NCI-H146 (cell line): ENCODE measurements at regions not wholly inside any gene's neighbourhood (a gene's known extent, or its start where the extent isn't known, plus 50 kb on each side); places are given as distances from the start of the nearest gene placed in this dataset.

Source experiments
- DNase-seq: peaks from one replicate; lab custom pipeline; 2025; lab: John Stamatoyannopoulos, UW

- DNase-seq: no peak
These were observed 425.3 kb upstream of the ANKRD30A start for GRCh38 chr10:36700123-36700522.

- DNase-seq: no peak
These were observed 432.6 kb upstream of the ANKRD30A start for GRCh38 chr10:36692759-36693158.

- no peak for DNase-seq
These were observed 436.7 kb upstream of the ANKRD30A start for GRCh38 chr10:36688717-36689116.

GRCh38 chr10:36683421-36683820, 442.0 kb upstream of the ANKRD30A start:
- no peak for DNase-seq

- no peak for DNase-seq
These were observed 443.4 kb upstream of the ANKRD30A start for GRCh38 chr10:36681751-36682632.

- DNase-seq: no peak
These were observed 445.8 kb upstream of the ANKRD30A start for GRCh38 chr10:36679554-36679953.

- no peak for DNase-seq
These were observed 448.0 kb upstream of the ANKRD30A start for GRCh38 chr10:36677431-36677768.

GRCh38 chr10:36676756-36677430, 448.5 kb upstream of the ANKRD30A start:
- DNase-seq: no peak

GRCh38 chr10:36676321-36676720, 449.1 kb upstream of the ANKRD30A start:
- no peak for DNase-seq

- no peak for DNase-seq
These were observed 449.9 kb upstream of the ANKRD30A start for GRCh38 chr10:36675458-36675880.

- no peak for DNase-seq
These were observed 453.8 kb upstream of the ANKRD30A start for GRCh38 chr10:36671607-36672006.

GRCh38 chr10:36670621-36671402, 454.6 kb upstream of the ANKRD30A start:
- no peak for DNase-seq

- no peak for DNase-seq
These were observed 455.6 kb upstream of the ANKRD30A start for GRCh38 chr10:36669615-36670352.

GRCh38 chr10:36666451-36666850, 458.9 kb upstream of the ANKRD30A start:
- DNase-seq: no peak

- DNase-seq: no peak
These were observed 462.8 kb upstream of the ANKRD30A start for GRCh38 chr10:36662571-36662970.

- no peak for DNase-seq
These were observed 475.1 kb upstream of the ANKRD30A start for GRCh38 chr10:36650274-36650673.

GRCh38 chr10:36647540-36647939, 477.9 kb upstream of the ANKRD30A start:
- no peak for DNase-seq

GRCh38 chr10:36640626-36641025, 484.8 kb upstream of the ANKRD30A start:
- DNase-seq: no peak

- DNase-seq: no peak
These were observed 486.8 kb upstream of the ANKRD30A start for GRCh38 chr10:36638462-36639155.

- DNase-seq: no peak
These were observed 488.5 kb upstream of the ANKRD30A start for GRCh38 chr10:36636879-36637278.

GRCh38 chr10:36636285-36636839, 489.0 kb upstream of the ANKRD30A start:
- no peak for DNase-seq
